ENCODE measurements at regions not wholly inside any gene's neighbourhood (a gene's known extent, or its start where the extent isn't known, plus 50 kb on each side); places are given as distances from the start of the nearest gene placed in this dataset.
A peak's percentile ranks its signal among the peaks of the same experiment; 100 is the strongest.

GRCh38 chr9:13705373-13705772, 425.9 kb upstream of the MPDZ start:
- Histone ChIP-seq H3K4me1 (ENCODE audit: insufficient read depth) (0 out of 2 replicates have a peak, but pooled peaks cover 2% of the 10 kb centered on the region), H3F3A (replicated peaks; ENCODE audit: low read depth) (no peaks in the 10 kb centered on the region), H3K79me2 (replicated peaks; ENCODE audit: insufficient read depth) (no peaks in the 10 kb centered on the region), H3K4me3 (no peak overlapping the region), H3K36me3 (ENCODE audit: insufficient read depth) (no peaks in the 10 kb centered on the region), H3K27ac (ENCODE audit: low read depth) (no peak overlapping the region), H4K20me1 (replicated peaks; ENCODE audit: insufficient read depth) (no peaks in the 10 kb centered on the region), H3K9me2 (ENCODE audit: insufficient read depth) (no peaks in the 10 kb centered on the region), H3K27me3 (ENCODE audit: insufficient read depth) (no peaks in the 10 kb centered on the region), H3K4me2 (no peak overlapping the region), H2AFZ (peak overlapping the region; percentile 16; the same call in 1 of the 2 replicates)
- H3K4me3 Mint-ChIP-seq = no peak overlapping the region
- H3K4me1 Mint-ChIP-seq = peaks cover 4% of the 10 kb centered on the region; the same call in 2 of the 3 replicates
- no peak for ATAC-seq
- H3K27ac Mint-ChIP-seq = no peak overlapping the region
- TF ChIP-seq EZH2phosphoT487 (IDR thresholded peaks at IDR 0.05; ENCODE audit: unreplicated experiment) (no peak), NANOG (IDR thresholded peaks at IDR 0.05; ENCODE audit: borderline replicate concordance) (no peak), CREB1 (CRISPR knock-in tag; IDR thresholded peaks at IDR 0.05; ENCODE audit: low read depth) (no peak), JUNB (IDR thresholded peaks at IDR 0.05; ENCODE audit: unreplicated experiment) (no peak), EZH2 (IDR thresholded peaks at IDR 0.05; ENCODE audit: low read depth, unreplicated experiment) (no peak), ETS1 (IDR thresholded peaks at IDR 0.05) (no peak), ZNF331 (CRISPR knock-in tag; IDR thresholded peaks at IDR 0.05; ENCODE audit: low read depth) (no peak), CTCF (conservative IDR thresholded peaks at IDR 0.05; ENCODE audit: low read depth in 2 of 2) (no peak), STAT1 (IDR thresholded peaks at IDR 0.05; ENCODE audit: unreplicated experiment) (no peak), ZNF462 (CRISPR knock-in tag; IDR thresholded peaks at IDR 0.05) (no peak), POLR2AphosphoS5 (IDR thresholded peaks at IDR 0.05; ENCODE audit: low read depth) (no peak), REST (IDR thresholded peaks at IDR 0.05; ENCODE audit: unreplicated experiment) (no peak), ZNF114 (CRISPR knock-in tag; IDR thresholded peaks at IDR 0.05) (no peak)
- peaks cover 5% of the 10 kb centered on the region; the same call in 1 of the 3 replicates for H3K9me3 Mint-ChIP-seq
- 0 out of 3 replicates have a peak, but pooled peaks cover 4% of the 10 kb centered on the region for H3K36me3 Mint-ChIP-seq (ENCODE audit: low read depth)
- DNase-seq (ENCODE audit: low spot score) = no peak
- H3K27me3 Mint-ChIP-seq (ENCODE audit: insufficient read depth, low read depth, poor library complexity) = peaks cover 4% of the 10 kb centered on the region

All from GM23338 (cell line).